Karpas-422 (cell line): ENCODE measurements at regions not wholly inside any gene's neighbourhood (a gene's known extent, or its start where the extent isn't known, plus 50 kb on each side); places are given as distances from the start of the nearest gene placed in this dataset.

Experiments used
- DNase-seq: peaks from one replicate; pipeline ENCODE4 v3.0.0-alpha.2; 2015
- H2AFZ ChIP-seq: fragments of 200-600 bp; sonication (generic); 2 replicates; pipeline ENCODE4 v1.6.1; 2014; ENCODE audit warnings: antibody characterized with exemption, low read length, mixed read lengths
- H3K27ac ChIP-seq: fragments of 200-600 bp; sonication (generic); 2 replicates; pipeline ENCODE4 v1.5.1; 2014; ENCODE audit warnings: mild to moderate bottlenecking, low read length, moderate library complexity
- H3K27me3 ChIP-seq: fragments of 200-600 bp; sonication (generic); 2 replicates; pipeline ENCODE4 v1.6.1; 2014; ENCODE audit warnings: low read length, mixed read lengths
- H3K36me3 ChIP-seq: fragments of 200-600 bp; sonication (generic); 2 replicates; pipeline ENCODE4 v1.6.1; 2014; ENCODE audit warnings: low read length, mixed read lengths; ENCODE audit not compliant: insufficient read depth
- H3K4me1 ChIP-seq: fragments of 200-600 bp; sonication (generic); 2 replicates; pipeline ENCODE4 v1.6.1; 2014; ENCODE audit warnings: mild to moderate bottlenecking, low read length, mixed read lengths
- H3K4me2 ChIP-seq: fragments of 200-600 bp; sonication (generic); 2 replicates; pipeline ENCODE4 v1.6.1; 2014; ENCODE audit warnings: low read length, low read depth, mild to moderate bottlenecking; ENCODE audit not compliant: poor library complexity, severe bottlenecking
- H3K4me3 ChIP-seq: fragments of 200-600 bp; sonication (generic); 2 replicates; pipeline ENCODE4 v1.5.1; 2014; ENCODE audit warnings: mild to moderate bottlenecking, antibody characterized with exemption, low read length, mixed read lengths
- H3K79me2 ChIP-seq: fragments of 200-600 bp; sonication (generic); 2 replicates; pipeline ENCODE4 v1.6.1; 2014; ENCODE audit warnings: mild to moderate bottlenecking, low read length, mixed read lengths
- H3K9ac ChIP-seq: fragments of 200-600 bp; sonication (generic); 2 replicates; pipeline ENCODE4 v1.6.0; 2014; ENCODE audit warnings: low read length
- H3K9me2 ChIP-seq: fragments of 200-600 bp; sonication (generic), shearing (Covaris generic); replicated peaks from 2 replicates; pipeline ENCODE4 v1.6.0; 2014; ENCODE audit warnings: mild to moderate bottlenecking, low read length, moderate library complexity; ENCODE audit not compliant: insufficient read depth
- H3K9me3 ChIP-seq: fragments of 300-700, 200-600 bp; sonication (generic); 2 replicates; pipeline ENCODE4 v1.6.1; 2014; ENCODE audit warnings: low read length, mixed read lengths
- H4K20me1 ChIP-seq: fragments of 200-600 bp; sonication (generic); 2 replicates; pipeline ENCODE4 v1.6.1; 2014; ENCODE audit warnings: mild to moderate bottlenecking, antibody characterized with exemption, low read length, low read depth; ENCODE audit not compliant: insufficient read depth

- Histone ChIP-seq H3K9me3 (no peaks in the 10 kb centered on the region), H3K4me1 (no peaks in the 10 kb centered on the region), H2AFZ (no peak overlapping the region), H3K27me3 (no peaks in the 10 kb centered on the region), H3K36me3 (no peaks in the 10 kb centered on the region), H3K4me3 (no peak overlapping the region), H4K20me1 (no peaks in the 10 kb centered on the region), H3K4me2 (no peak overlapping the region), H3K9ac (no peak overlapping the region), H3K9me2 (no peaks in the 10 kb centered on the region), H3K27ac (no peak overlapping the region), H3K79me2 (no peaks in the 10 kb centered on the region)
- DNase-seq = no peak
These were observed 103.3 kb downstream of the TMEM18 start for GRCh38 chr2:573805-574392.

- Histone ChIP-seq H3K27me3 (no peaks in the 10 kb centered on the region), H2AFZ (no peak overlapping the region), H4K20me1 (no peaks in the 10 kb centered on the region), H3K4me3 (no peak overlapping the region), H3K79me2 (no peaks in the 10 kb centered on the region), H3K36me3 (no peaks in the 10 kb centered on the region), H3K9me2 (no peaks in the 10 kb centered on the region), H3K4me1 (no peaks in the 10 kb centered on the region), H3K4me2 (no peak overlapping the region), H3K9me3 (no peaks in the 10 kb centered on the region), H3K27ac (no peak overlapping the region), H3K9ac (no peak overlapping the region)
- DNase-seq = no peak
These were observed 104.2 kb downstream of the TMEM18 start for GRCh38 chr2:573025-573424.

- Histone ChIP-seq H3K27ac (no peak overlapping the region), H3K9ac (no peak overlapping the region), H3K4me3 (no peak overlapping the region), H3K79me2 (no peaks in the 10 kb centered on the region), H3K9me3 (no peaks in the 10 kb centered on the region), H3K9me2 (no peaks in the 10 kb centered on the region), H3K4me1 (no peaks in the 10 kb centered on the region), H3K36me3 (no peaks in the 10 kb centered on the region), H3K4me2 (no peak overlapping the region), H2AFZ (no peak overlapping the region), H3K27me3 (no peaks in the 10 kb centered on the region), H4K20me1 (no peaks in the 10 kb centered on the region)
- DNase-seq = no peak
These were observed 107.5 kb downstream of the TMEM18 start for GRCh38 chr2:569681-570080.

- Histone ChIP-seq H3K79me2 (no peaks in the 10 kb centered on the region), H3K27ac (no peak overlapping the region), H3K36me3 (no peaks in the 10 kb centered on the region), H4K20me1 (no peaks in the 10 kb centered on the region), H3K9me3 (no peaks in the 10 kb centered on the region), H3K27me3 (no peaks in the 10 kb centered on the region), H3K9me2 (no peaks in the 10 kb centered on the region), H3K4me2 (no peak overlapping the region), H2AFZ (no peak overlapping the region), H3K9ac (no peak overlapping the region), H3K4me3 (no peak overlapping the region), H3K4me1 (no peaks in the 10 kb centered on the region)
- DNase-seq = no peak
These were observed 108.5 kb downstream of the TMEM18 start for GRCh38 chr2:568639-569235.

GRCh38 chr2:567865-568638, 109.2 kb downstream of the TMEM18 start:
- no peaks in the 10 kb centered on the region for H3K4me1 ChIP-seq
- H3K36me3 ChIP-seq = no peaks in the 10 kb centered on the region
- no peak overlapping the region for H3K9ac ChIP-seq
- no peaks in the 10 kb centered on the region for H4K20me1 ChIP-seq
- DNase-seq = no peak
- no peaks in the 10 kb centered on the region for H3K79me2 ChIP-seq
- no peak overlapping the region for H3K27ac ChIP-seq
- no peaks in the 10 kb centered on the region for H3K9me2 ChIP-seq
- no peak overlapping the region for H2AFZ ChIP-seq
- H3K4me3 ChIP-seq = no peak overlapping the region
- no peaks in the 10 kb centered on the region for H3K27me3 ChIP-seq
- no peaks in the 10 kb centered on the region for H3K9me3 ChIP-seq
- H3K4me2 ChIP-seq = no peak overlapping the region

GRCh38 chr2:567496-567864, 109.7 kb downstream of the TMEM18 start:
- Histone ChIP-seq H3K36me3 (no peaks in the 10 kb centered on the region), H3K4me2 (no peak overlapping the region), H3K9ac (no peak overlapping the region)

GRCh38 chr2:566379-567313, 110.6 kb downstream of the TMEM18 start:
- no peak for DNase-seq
- Histone ChIP-seq H3K27ac (no peak overlapping the region), H3K79me2 (no peaks in the 10 kb centered on the region), H4K20me1 (no peaks in the 10 kb centered on the region), H3K4me1 (no peaks in the 10 kb centered on the region), H2AFZ (no peak overlapping the region), H3K9ac (no peak overlapping the region), H3K9me3 (no peaks in the 10 kb centered on the region), H3K9me2 (no peaks in the 10 kb centered on the region), H3K36me3 (no peaks in the 10 kb centered on the region), H3K27me3 (no peaks in the 10 kb centered on the region), H3K4me3 (no peak overlapping the region), H3K4me2 (no peak overlapping the region)

More at GRCh38 chr2:567496-567864, 109.7 kb downstream of the TMEM18 start:
- Histone ChIP-seq H4K20me1 (no peaks in the 10 kb centered on the region), H3K4me3 (no peak overlapping the region), H3K27me3 (no peaks in the 10 kb centered on the region), H3K27ac (no peak overlapping the region), H2AFZ (no peak overlapping the region), H3K79me2 (no peaks in the 10 kb centered on the region), H3K9me2 (no peaks in the 10 kb centered on the region), H3K9me3 (no peaks in the 10 kb centered on the region), H3K4me1 (no peaks in the 10 kb centered on the region)
- DNase-seq = no peak
